ENCODE measurements at regions not wholly inside any gene's neighbourhood (a gene's known extent, or its start where the extent isn't known, plus 50 kb on each side); places are given as distances from the start of the nearest gene placed in this dataset.

- Histone ChIP-seq H3K4me2 (ENCODE audit: insufficient read depth in 1 of 2, low read depth in 2 of 2, low read length in 2 of 2) (no peak overlapping the region), H3K18ac (ENCODE audit: extremely low read depth, low read length) (no peak overlapping the region), H3K79me1 (ENCODE audit: low read depth, low read length) (no peaks in the 10 kb centered on the region), H3K23ac (ENCODE audit: insufficient read length) (no peak overlapping the region), H3K27me3 (replicated peaks in 1 of 4; ENCODE audit: control insufficient read depth in 3 of 4, extremely low read depth in 1 of 4, insufficient read depth in 3 of 4, low read length in 3 of 4) (no peaks in the 10 kb centered on the region), H4K91ac (replicated peaks; ENCODE audit: insufficient read length, low read length) (no peak overlapping the region), H3K4me3 (ENCODE audit: extremely low read depth in 1 of 4, insufficient read depth in 2 of 4, low read depth in 3 of 4, low read length in 4 of 4) (no peak overlapping the region), H3K79me2 (ENCODE audit: control insufficient read depth in 1 of 2, insufficient read depth in 2 of 2, low read length in 2 of 2) (no peaks in the 10 kb centered on the region), H3K9me3 (ENCODE audit: insufficient read depth in 2 of 2, low read depth in 1 of 2, low read length in 1 of 2) (no peaks in the 10 kb centered on the region), H3K56ac (replicated peaks; ENCODE audit: insufficient read length, low read depth, low read length) (no peak overlapping the region), H2BK20ac (ENCODE audit: low read length) (no peak overlapping the region), H4K20me1 (replicated peaks in 1 of 2; ENCODE audit: control insufficient read depth in 1 of 2, insufficient read depth in 2 of 2, low read length in 2 of 2) (no peaks in the 10 kb centered on the region), H2BK12ac (ENCODE audit: low read depth, low read length) (no peak overlapping the region), H2AFZ (ENCODE audit: low read length) (no peak overlapping the region), H3K4me1 (replicated peaks in 1 of 4; ENCODE audit: control insufficient read depth in 3 of 4, insufficient read depth in 4 of 4, low read length in 3 of 4) (no peaks in the 10 kb centered on the region), H4K8ac (ENCODE audit: extremely low read depth, insufficient read depth, low read length) (no peak overlapping the region), H3K14ac (ENCODE audit: insufficient read length) (no peak overlapping the region), H2AK5ac (ENCODE audit: low read depth, low read length) (no peak overlapping the region), H3K9ac (replicated peaks in 1 of 4; ENCODE audit: extremely low read depth in 1 of 4, low read depth in 3 of 4, low read length in 3 of 4) (no peak overlapping the region), H3K27ac (ENCODE audit: low read depth, low read length) (no peak overlapping the region), H2BK120ac (replicated peaks; ENCODE audit: low read depth, low read length) (no peak overlapping the region), H3K23me2 (ENCODE audit: low read depth, low read length) (no peaks in the 10 kb centered on the region), H2BK5ac (ENCODE audit: low read depth, low read length) (no peak overlapping the region), H2BK15ac (ENCODE audit: low read length) (no peak overlapping the region), H3K4ac (replicated peaks; ENCODE audit: insufficient read length, low read depth, low read length) (no peak overlapping the region), H4K5ac (ENCODE audit: insufficient read length, low read depth, low read length) (no peak overlapping the region), H3K36me3 (ENCODE audit: control insufficient read depth in 2 of 4, insufficient read depth in 4 of 4, low read length in 3 of 4) (no peaks in the 10 kb centered on the region)
- CTCF ChIA-PET (ENCODE audit: partially characterized antibody), result interaction anchor here (1.7 kb wide), 1 partner anchor 22 kb away, joined by 7 read pairs; no protein-coding TSS in a partner anchor
- 85% methylated on average over 1 of the region's 1 CpG; no CpG with 5 or more reads in 1 of the 2 experiments for WGBS, 2 experiments (ENCODE audit: extremely low coverage in 1 of 2, insufficient coverage in 1 of 2, insufficient read length in 1 of 2, insufficient replicate concordance in 2 of 2, low coverage in 1 of 2, low lambda C conversion rate in 2 of 2, missing lambda C conversion rate in 1 of 2)
- TF ChIP-seq NANOG (IDR thresholded peaks at IDR 0.05; ENCODE audit: insufficient read depth, low read depth, low read length, poor library complexity, severe bottlenecking), result no peak
- TF ChIP-seq HDAC2 (IDR thresholded peaks at IDR 0.05; ENCODE audit: borderline replicate concordance in 1 of 2, low read depth in 2 of 2, low read length in 2 of 2), result no peak
- no peak for TF ChIP-seq NRF1 (IDR thresholded peaks at IDR 0.05; ENCODE audit: low read depth, low read length)
- no peak for TF ChIP-seq SUZ12 (IDR thresholded peaks at IDR 0.05; ENCODE audit: low read length)
- no peak for TF ChIP-seq HDAC6 (IDR thresholded peaks at IDR 0.05; ENCODE audit: low read depth, low read length)
- TF ChIP-seq BACH1 (IDR thresholded peaks at IDR 0.05; ENCODE audit: low read length), result no peak
- no peak for TF ChIP-seq BCL11A (IDR thresholded peaks at IDR 0.05; ENCODE audit: low read depth in 2 of 2, low read length in 2 of 2)
- no peak for TF ChIP-seq SIRT6 (IDR thresholded peaks at IDR 0.05; ENCODE audit: low read length)
- no peak for DNase-seq (ENCODE audit: low read depth in 1 of 2, low spot score in 2 of 2)
- POLR2A ChIA-PET (ENCODE audit: partially characterized antibody), result no interaction called here
- no peak for FAIRE-seq
Measured at GRCh38 chr4:104881136-104881886, 265.4 kb upstream of the TET2 start.

Measured in H1 (cell line).